IMR-90 (cell line): ENCODE measurements at regions not wholly inside any gene's neighbourhood (a gene's known extent, or its start where the extent isn't known, plus 50 kb on each side); places are given as distances from the start of the nearest gene placed in this dataset.

Experiments used
- ATAC-seq: fragments of 200-7000 bp; cut with Tn5 transposase; 2 replicates; pipeline ENCODE4 v1.9.1; 2020; ENCODE audit warnings: low read depth, mild to moderate bottlenecking, moderate library complexity
- BruUV-seq: library from RNA; stranded (reverse); fragments of 400-500 nt; replicated peaks from 2 replicates; lab custom pipeline; 2021; lab: Mats Ljungman, UMichigan
- CTCF ChIA-PET: fragments of 300-600 bp; formaldehyde crosslinking; extraction: SDS; loops from one replicate; lab custom pipeline; 2021; ENCODE audit warnings: antibody characterized with exemption; lab: Yijun Ruan, JAX
- POLR2A ChIA-PET: fragments of 300-600 bp; sonication (Branson Sonifier 250); formaldehyde crosslinking; loops from one replicate; lab custom pipeline; 2022; ENCODE audit warnings: antibody characterized with exemption; ENCODE audit not compliant: unreplicated experiment; lab: Charles Lee
- DNase-seq: peaks from one replicate; pipeline ENCODE4 v3.0.0; 2013
- H2AFZ ChIP-seq: replicated peaks from 2 replicates; pipeline ENCODE3; 2013; ENCODE audit warnings: low read length, mild to moderate bottlenecking; ENCODE audit not compliant: poor library complexity
- H2AK5ac ChIP-seq: 2 replicates; pipeline ENCODE4 v1.6.1; 2013; ENCODE audit warnings: low read depth, low read length, inconsistent platforms
- H2AK9ac ChIP-seq: replicated peaks from 2 replicates; pipeline ENCODE3; 2013; ENCODE audit warnings: mild to moderate bottlenecking, low read depth, low read length, moderate library complexity; ENCODE audit not compliant: poor library complexity
- H2BK120ac ChIP-seq: 2 replicates; pipeline ENCODE4 v1.6.1; 2013; ENCODE audit warnings: low read depth, low read length, inconsistent platforms
- H2BK15ac ChIP-seq: 3 replicates; pipeline ENCODE4 v1.6.1; 2013; ENCODE audit warnings: low read depth, low read length, inconsistent platforms
- H2BK20ac ChIP-seq: 2 replicates; pipeline ENCODE4 v1.6.1; 2013; ENCODE audit warnings: low read depth, mild to moderate bottlenecking, inconsistent platforms, low read length, moderate library complexity
- H2BK5ac ChIP-seq: 2 replicates; pipeline ENCODE4 v1.6.1; 2013; ENCODE audit warnings: mild to moderate bottlenecking, low read depth, low read length, inconsistent platforms; ENCODE audit not compliant: poor library complexity, severe bottlenecking
- H3K14ac ChIP-seq: replicated peaks from 2 replicates; pipeline ENCODE4 v1.6.1; 2013; ENCODE audit warnings: low read depth, low read length, inconsistent platforms
- H3K18ac ChIP-seq: 2 replicates; pipeline ENCODE4 v1.6.1; 2013; ENCODE audit warnings: low read depth, low read length, control low read depth
- H3K23ac ChIP-seq: 2 replicates; pipeline ENCODE4 v1.6.1; 2013; ENCODE audit warnings: low read depth, low read length, inconsistent platforms
- H3K27ac ChIP-seq: 2 replicates; pipeline ENCODE4 v1.5.1; 2013; ENCODE audit warnings: mild to moderate bottlenecking, control low read depth, low read length; ENCODE audit not compliant: insufficient read depth
- H3K27me3 ChIP-seq: 2 replicates; pipeline ENCODE4 v1.6.1; 2013; ENCODE audit warnings: low read length; ENCODE audit not compliant: control insufficient read depth, insufficient read depth
- H3K36me3 ChIP-seq: 2 replicates; pipeline ENCODE4 v1.6.1; 2013; ENCODE audit warnings: low read length, mixed read lengths; ENCODE audit not compliant: control insufficient read depth, insufficient read depth
- H3K4ac ChIP-seq: 2 replicates; pipeline ENCODE4 v1.6.1; 2013; ENCODE audit warnings: low read depth, low read length, inconsistent platforms
- H3K4me1 ChIP-seq: 2 replicates; pipeline ENCODE4 v1.6.1; 2013; ENCODE audit warnings: low read length, mixed read lengths; ENCODE audit not compliant: control insufficient read depth, insufficient read depth
- H3K4me2 ChIP-seq: 2 replicates; pipeline ENCODE4 v1.6.1; 2013; ENCODE audit warnings: low read depth, mild to moderate bottlenecking, control low read depth, low read length, moderate library complexity
- H3K4me3 ChIP-seq: 2 replicates; pipeline ENCODE4 v1.5.1; 2013; ENCODE audit warnings: low read depth, mild to moderate bottlenecking, control low read depth, low read length, moderate library complexity; ENCODE audit not compliant: insufficient read depth
- H3K56ac ChIP-seq: 2 replicates; pipeline ENCODE4 v1.6.1; 2013; ENCODE audit warnings: low read length, inconsistent platforms; ENCODE audit not compliant: insufficient read depth; ENCODE audit errors: extremely low read depth
- H3K79me1 ChIP-seq, 2 experiments: 2 replicates each; pipeline ENCODE4 v1.6.1; 2013; ENCODE audit warnings: low read length in 2 of 2, inconsistent platforms in 1 of 2, low read depth in 1 of 2
- H3K9ac ChIP-seq: 2 replicates; pipeline ENCODE4 v1.6.1; 2013; ENCODE audit warnings: low read depth, low read length, control low read depth
- H3K9me1 ChIP-seq: 2 replicates; pipeline ENCODE4 v1.6.1; 2013; ENCODE audit warnings: low read length, inconsistent platforms; ENCODE audit not compliant: insufficient read depth
- H3K9me3 ChIP-seq: 2 replicates; pipeline ENCODE4 v1.6.1; 2013; ENCODE audit warnings: low read length; ENCODE audit not compliant: control insufficient read depth, insufficient read depth
- H4K20me1 ChIP-seq: 2 replicates; pipeline ENCODE4 v1.6.1; 2013; ENCODE audit warnings: low read length, inconsistent platforms; ENCODE audit not compliant: insufficient read depth
- H4K5ac ChIP-seq: 2 replicates; pipeline ENCODE4 v1.6.1; 2013; ENCODE audit warnings: mild to moderate bottlenecking, low read depth, low read length, control low read depth
- H4K8ac ChIP-seq, 2 experiments: 2 replicates each; pipeline ENCODE4 v1.6.1; 2013; ENCODE audit warnings: low read depth in 2 of 2, low read length in 2 of 2, control low read depth in 1 of 2, inconsistent platforms in 1 of 2
- H4K91ac ChIP-seq: 2 replicates; pipeline ENCODE4 v1.6.1; 2013; ENCODE audit warnings: low read depth, low read length, inconsistent platforms; ENCODE audit not compliant: insufficient read depth
- BHLHE40 ChIP-seq: fragments of 150-350 bp; IDR thresholded peaks from 2 replicates; pipeline ENCODE4 v1.6.1; 2016; ENCODE audit warnings: mild to moderate bottlenecking, low read depth, low read length
- CEBPB ChIP-seq: IDR thresholded peaks from 2 replicates; pipeline ENCODE4 v1.6.1; 2012; ENCODE audit warnings: low read depth, low read length, improper control_type of control experiment
- CHD1 ChIP-seq: IDR thresholded peaks from 2 replicates; pipeline ENCODE4 v1.6.1; 2012; ENCODE audit warnings: low read depth, low read length, improper control_type of control experiment
- CTCF ChIP-seq: conservative IDR thresholded peaks from 2 replicates; pipeline ENCODE4 v1.5.1; 2012; ENCODE audit warnings: mild to moderate bottlenecking, low read depth, low read length, improper control_type of control experiment
- ELK1 ChIP-seq: fragments of 150-350 bp; IDR thresholded peaks from 2 replicates; pipeline ENCODE4 v1.6.1; 2016; ENCODE audit warnings: low read depth, mild to moderate bottlenecking, low read length, moderate library complexity, borderline replicate concordance
- FOS ChIP-seq: fragments of 150-350 bp; IDR thresholded peaks from 2 replicates; pipeline ENCODE4 v1.6.1; 2016; ENCODE audit warnings: low read depth, low read length
- MAFK ChIP-seq: IDR thresholded peaks from 2 replicates; pipeline ENCODE4 v1.6.1; 2012; ENCODE audit warnings: low read depth, low read length, improper control_type of control experiment
- MAZ ChIP-seq: IDR thresholded peaks from 2 replicates; pipeline ENCODE4 v1.6.1; 2012; ENCODE audit warnings: low read depth, mild to moderate bottlenecking, low read length, improper control_type of control experiment, moderate library complexity, borderline replicate concordance
- MXI1 ChIP-seq: IDR thresholded peaks from 2 replicates; pipeline ENCODE4 v1.6.1; 2012; ENCODE audit warnings: low read depth, mild to moderate bottlenecking, low read length, moderate library complexity, borderline replicate concordance
- NFE2L2 ChIP-seq: fragments of 150-350 bp; IDR thresholded peaks from 2 replicates; pipeline ENCODE4 v1.6.1; 2016; ENCODE audit warnings: low read depth, mild to moderate bottlenecking, low read length
- POLR2A ChIP-seq: IDR thresholded peaks from 2 replicates; pipeline ENCODE4 v1.6.1; 2012; ENCODE audit warnings: mild to moderate bottlenecking, low read depth, low read length
- RAD21 ChIP-seq: IDR thresholded peaks from 2 replicates; pipeline ENCODE4 v1.6.1; 2012; ENCODE audit warnings: low read length, improper control_type of control experiment
- RCOR1 ChIP-seq: IDR thresholded peaks from 2 replicates; pipeline ENCODE4 v1.6.1; 2012; ENCODE audit warnings: mild to moderate bottlenecking, low read length, improper control_type of control experiment; ENCODE audit not compliant: insufficient replicate concordance
- RFX5 ChIP-seq: IDR thresholded peaks from 2 replicates; pipeline ENCODE4 v1.8.0; 2012; ENCODE audit warnings: low read depth, mild to moderate bottlenecking, low read length, moderate library complexity
- SMC3 ChIP-seq: fragments of 150-350 bp; IDR thresholded peaks from 2 replicates; pipeline ENCODE4 v1.6.1; 2016; ENCODE audit warnings: low read depth, mild to moderate bottlenecking, antibody characterized with exemption, low read length, moderate library complexity
- USF2 ChIP-seq: fragments of 150-350 bp; IDR thresholded peaks from 2 replicates; pipeline ENCODE4 v1.6.1; 2017; ENCODE audit warnings: mild to moderate bottlenecking, antibody characterized with exemption, low read length, low read depth
- WGBS, 2 experiments: methylation state at CpG; one replicate each; pipeline versions ENCODE4 v1.1.5 to v1.1.7; 2013; ENCODE audit warnings: missing lambda C conversion rate in 2 of 2; ENCODE audit not compliant: insufficient read length in 1 of 2; ENCODE audit errors: extremely low coverage in 2 of 2; 5-methylcytosine and 5-hydroxymethylcytosine counted together
- dilution Hi-C: fragments of 300-500 bp; cut with HindIII; formaldehyde crosslinking; loops from one replicate; pipeline ENCODE4 v1.14.3; 2018; ENCODE audit warnings: low sequenced_read_pairs; ENCODE audit not compliant: unreplicated experiment
- in situ Hi-C: fragments of 300-500 bp; cut with MboI; formaldehyde crosslinking; loops from 3 replicates; pipeline ENCODE4 v1.14.3; 2019; ENCODE audit warnings: low sequenced_read_pairs, inconsistent platforms, mixed read lengths
- intact Hi-C: fragments of 100-400 bp; cut with micrococcal nuclease; formaldehyde crosslinking; loops from 2 replicates; pipeline ENCODE4 v1.10.0; 2022

- Histone ChIP-seq H3K9me1 (no peaks in the 10 kb centered on the region), H3K4me3 (no peak overlapping the region), H3K18ac (no peak overlapping the region), H3K4ac (no peak overlapping the region), H2BK20ac (no peak overlapping the region), H4K20me1 (no peaks in the 10 kb centered on the region), H3K4me1 (no peaks in the 10 kb centered on the region), H4K5ac (no peak overlapping the region), H4K91ac (no peak overlapping the region), H3K79me1 (no peaks in the 10 kb centered on the region), H3K56ac (no peak overlapping the region), H3K27ac (no peak overlapping the region), H3K9me3 (peaks cover 5% of the 10 kb centered on the region), H2AK9ac (no peak overlapping the region), H3K27me3 (no peaks in the 10 kb centered on the region), H3K4me2 (no peak overlapping the region), H3K36me3 (no peaks in the 10 kb centered on the region), H3K23ac (no peak overlapping the region), H4K8ac (no peak overlapping the region), H2AFZ (no peak overlapping the region), H2AK5ac (no peak overlapping the region), H3K14ac (no peak overlapping the region), H2BK5ac (no peak overlapping the region), H2BK120ac (no peak overlapping the region), H3K9ac (no peak overlapping the region), H2BK15ac (no peak overlapping the region)
- ATAC-seq = no peak
- WGBS, 2 experiments = 53% methylated on average over 2 of the region's 7 CpGs; no CpG with 5 or more reads in 1 of the 2 experiments
- BruUV-seq = no TSS peak
- in situ Hi-C loops = no loop called here
- intact Hi-C loops = no loop called here
- no peak for DNase-seq
- dilution Hi-C loops = no loop called here
- POLR2A ChIA-PET = no interaction called here
- CTCF ChIA-PET = no interaction called here
- TF ChIP-seq RAD21 (no peak), SMC3 (no peak), MXI1 (no peak), MAFK (no peak), MAZ (no peak), CTCF (no peak), RFX5 (no peak), CEBPB (no peak), FOS (no peak), USF2 (no peak), CHD1 (no peak), NFE2L2 (no peak), ELK1 (no peak), POLR2A (no peak), BHLHE40 (no peak), RCOR1 (no peak)
Observed at GRCh38 chr12:125247477-125247876, 182.2 kb downstream of the AACS start.
